DND-41 (cell line): ENCODE measurements at regions not wholly inside any gene's neighbourhood (a gene's known extent, or its start where the extent isn't known, plus 50 kb on each side); places are given as distances from the start of the nearest gene placed in this dataset.
"Not testable (repeated sequence)": the region's sequence is repeated elsewhere in the genome, so short reads cannot be mapped to it uniquely, and the experiment has no call there.

ENCODE experiments used
- EZH2 ChIP-seq: IDR thresholded peaks from 3 replicates; pipeline ENCODE4 v1.6.1; 2012; ENCODE audit warnings: borderline replicate concordance, low read depth, mild to moderate bottlenecking, moderate library complexity, low read length, inconsistent platforms; ENCODE audit not compliant: severe bottlenecking
- TF ChIP-seq, protein P1 (sequence below): IDR thresholded peaks from 2 replicates; pipeline ENCODE4 v1.5.1; 2012; ENCODE audit warnings: borderline replicate concordance, low read length, moderate library complexity, mild to moderate bottlenecking; ENCODE audit not compliant: poor library complexity, severe bottlenecking; ENCODE audit errors: extremely low read depth

- TF ChIP-seq, protein P1, sequence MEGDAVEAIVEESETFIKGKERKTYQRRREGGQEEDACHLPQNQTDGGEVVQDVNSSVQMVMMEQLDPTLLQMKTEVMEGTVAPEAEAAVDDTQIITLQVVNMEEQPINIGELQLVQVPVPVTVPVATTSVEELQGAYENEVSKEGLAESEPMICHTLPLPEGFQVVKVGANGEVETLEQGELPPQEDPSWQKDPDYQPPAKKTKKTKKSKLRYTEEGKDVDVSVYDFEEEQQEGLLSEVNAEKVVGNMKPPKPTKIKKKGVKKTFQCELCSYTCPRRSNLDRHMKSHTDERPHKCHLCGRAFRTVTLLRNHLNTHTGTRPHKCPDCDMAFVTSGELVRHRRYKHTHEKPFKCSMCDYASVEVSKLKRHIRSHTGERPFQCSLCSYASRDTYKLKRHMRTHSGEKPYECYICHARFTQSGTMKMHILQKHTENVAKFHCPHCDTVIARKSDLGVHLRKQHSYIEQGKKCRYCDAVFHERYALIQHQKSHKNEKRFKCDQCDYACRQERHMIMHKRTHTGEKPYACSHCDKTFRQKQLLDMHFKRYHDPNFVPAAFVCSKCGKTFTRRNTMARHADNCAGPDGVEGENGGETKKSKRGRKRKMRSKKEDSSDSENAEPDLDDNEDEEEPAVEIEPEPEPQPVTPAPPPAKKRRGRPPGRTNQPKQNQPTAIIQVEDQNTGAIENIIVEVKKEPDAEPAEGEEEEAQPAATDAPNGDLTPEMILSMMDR: not testable (repeated sequence)
- not testable (repeated sequence) for TF ChIP-seq EZH2
Observed at GRCh38 chr10:46108158-46108499, 62.1 kb upstream of the MSMB start.
